ENCODE measurements at regions not wholly inside any gene's neighbourhood (a gene's known extent, or its start where the extent isn't known, plus 50 kb on each side); places are given as distances from the start of the nearest gene placed in this dataset.

- TF ChIP-seq CTCF (conservative IDR thresholded peaks at IDR 0.05 in 1 of 2, IDR thresholded peaks at IDR 0.05 in 1 of 2; ENCODE audit: low read depth in 1 of 2, low read length in 2 of 2) (no peak), EZH2 (IDR thresholded peaks at IDR 0.05; ENCODE audit: low read length, missing control alignments) (no peak)
Measured at GRCh38 chr20:1805161-1805581, 90.0 kb upstream of the SIRPA start.

All from fibroblast of lung (primary cell).